HEK293T (cell line): ENCODE measurements at regions not wholly inside any gene's neighbourhood (a gene's known extent, or its start where the extent isn't known, plus 50 kb on each side); places are given as distances from the start of the nearest gene placed in this dataset.

Experiments
- BHLHE40 ChIP-seq: fragments of 450-650 bp; IDR thresholded peaks from 2 replicates; pipeline ENCODE4 v1.6.1; 2016; ENCODE audit warnings: mild to moderate bottlenecking, moderate library complexity, borderline replicate concordance
- SUZ12 ChIP-seq: fragments of 450-650 bp; IDR thresholded peaks from 2 replicates; pipeline ENCODE4 v1.6.1; 2016; ENCODE audit warnings: mild to moderate bottlenecking
- TF ChIP-seq, protein P1 (sequence below): fragments of 450-650 bp; IDR thresholded peaks from 2 replicates; pipeline ENCODE4 v1.6.1; 2016

DNA sequence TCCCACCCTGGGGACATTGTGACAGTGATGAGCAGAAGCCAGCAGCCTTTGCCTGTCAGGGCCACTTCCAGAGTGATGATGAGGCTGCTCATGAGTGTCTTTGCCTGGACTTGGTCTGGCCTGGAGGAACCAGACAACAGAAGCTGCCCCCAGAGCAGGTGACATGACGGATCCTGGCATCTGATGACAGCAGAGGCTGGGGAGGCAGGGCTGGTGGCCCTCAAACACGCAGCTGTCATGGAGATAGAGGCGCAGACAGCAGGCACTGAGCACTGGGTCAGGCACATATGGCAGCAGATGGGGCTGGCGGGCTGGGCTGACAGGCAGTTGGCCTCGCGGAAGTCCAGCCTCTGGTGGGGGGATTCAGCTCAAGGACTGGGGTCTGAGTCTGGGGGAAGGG is 66.4 kb upstream of the STUM start:
- TF ChIP-seq SUZ12 (no peak), BHLHE40 (no peak)
- TF ChIP-seq, protein P1, sequence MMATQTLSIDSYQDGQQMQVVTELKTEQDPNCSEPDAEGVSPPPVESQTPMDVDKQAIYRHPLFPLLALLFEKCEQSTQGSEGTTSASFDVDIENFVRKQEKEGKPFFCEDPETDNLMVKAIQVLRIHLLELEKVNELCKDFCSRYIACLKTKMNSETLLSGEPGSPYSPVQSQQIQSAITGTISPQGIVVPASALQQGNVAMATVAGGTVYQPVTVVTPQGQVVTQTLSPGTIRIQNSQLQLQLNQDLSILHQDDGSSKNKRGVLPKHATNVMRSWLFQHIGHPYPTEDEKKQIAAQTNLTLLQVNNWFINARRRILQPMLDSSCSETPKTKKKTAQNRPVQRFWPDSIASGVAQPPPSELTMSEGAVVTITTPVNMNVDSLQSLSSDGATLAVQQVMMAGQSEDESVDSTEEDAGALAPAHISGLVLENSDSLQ = no peak
